ENCODE measurements at regions not wholly inside any gene's neighbourhood (a gene's known extent, or its start where the extent isn't known, plus 50 kb on each side); places are given as distances from the start of the nearest gene placed in this dataset.
"Not testable (repeated sequence)": the region's sequence is repeated elsewhere in the genome, so short reads cannot be mapped to it uniquely, and the experiment has no call there.

GRCh38 chr21:10154178-10154577 is 367.2 kb upstream of the TPTE start:
- H3K4me3 ChIP-seq; H3K36me3 ChIP-seq; ATAC-seq; H3K9me3 ChIP-seq; H3K27me3 ChIP-seq; intact Hi-C loops (cut with DNase I); H3K27ac ChIP-seq; H3K4me1 ChIP-seq; DNase-seq: not testable (repeated sequence)
- no CpG with 5 or more reads among the region's 3 CpGs for WGBS (ENCODE audit: insufficient coverage, low coverage, low lambda C conversion rate, missing lambda C conversion rate)
